Fibroblast of mammary gland (primary cell): ENCODE measurements at regions not wholly inside any gene's neighbourhood (a gene's known extent, or its start where the extent isn't known, plus 50 kb on each side); places are given as distances from the start of the nearest gene placed in this dataset.
A peak's percentile ranks its signal among the peaks of the same experiment; 100 is the strongest.

ENCODE experiments used
- DNase-seq: peaks from one replicate; pipeline ENCODE4 v3.0.0-alpha.2; 2010; ENCODE audit warnings: low read depth
- H3K4me3 ChIP-seq: 2 replicates; pipeline ENCODE4 v1.5.1; 2011; ENCODE audit warnings: low read depth, mild to moderate bottlenecking, low read length, moderate library complexity; ENCODE audit not compliant: control insufficient read depth
- CTCF ChIP-seq: conservative IDR thresholded peaks from 2 replicates; pipeline ENCODE4 v1.5.1; 2011; ENCODE audit warnings: low read depth, low read length, inconsistent platforms; ENCODE audit not compliant: control insufficient read depth, insufficient read depth

- no peak for DNase-seq
- no peak for TF ChIP-seq CTCF
- H3K4me3 ChIP-seq: no peak overlapping the region
These were observed 200.5 kb downstream of the GRB14 start for GRCh38 chr2:164420787-164421186.

GRCh38 chr2:164412831-164413230 is 208.5 kb downstream of the GRB14 start:
- TF ChIP-seq CTCF: no peak
- DNase-seq: no peak

GRCh38 chr2:164389411-164389810 is 231.9 kb downstream of the GRB14 start:
- no peak overlapping the region for H3K4me3 ChIP-seq
- no peak for TF ChIP-seq CTCF
- DNase-seq: no peak

More at GRCh38 chr2:164412831-164413230, 208.5 kb downstream of the GRB14 start:
- no peak overlapping the region for H3K4me3 ChIP-seq

GRCh38 chr2:164388511-164388910 is 232.8 kb downstream of the GRB14 start:
- peak; percentile 15 for DNase-seq
- no peak for TF ChIP-seq CTCF
- no peak overlapping the region for H3K4me3 ChIP-seq

GRCh38 chr2:164386231-164386630 is 235.1 kb downstream of the GRB14 start:
- no peak overlapping the region for H3K4me3 ChIP-seq
- DNase-seq: no peak
- no peak for TF ChIP-seq CTCF

- no peak for TF ChIP-seq CTCF
- no peak for DNase-seq
- H3K4me3 ChIP-seq: no peak overlapping the region
These were observed 236.8 kb downstream of the GRB14 start for GRCh38 chr2:164384434-164384833.

GRCh38 chr2:164371916-164372315 is 249.4 kb downstream of the GRB14 start:
- no peak overlapping the region for H3K4me3 ChIP-seq
- no peak for TF ChIP-seq CTCF
- DNase-seq: no peak
